T-helper 17 cell (primary cell): ENCODE measurements at regions not wholly inside any gene's neighbourhood (a gene's known extent, or its start where the extent isn't known, plus 50 kb on each side); places are given as distances from the start of the nearest gene placed in this dataset.
"Not testable (repeated sequence)": the region's sequence is repeated elsewhere in the genome, so short reads cannot be mapped to it uniquely, and the experiment has no call there.

ENCODE experiments used
- ATAC-seq: fragments of 150-1000 bp; cut with Tn5 transposase; 2 replicates; pipeline ENCODE4 v1.10.0; 2021; ENCODE audit warnings: mild to moderate bottlenecking, moderate library complexity
- DNase-seq, 3 donors: peaks; one replicate each; pipeline versions ENCODE4 v3.0.0 to v3.0.0-alpha.2; 2020 to 2021
- H3K9me3 ChIP-seq: one replicate; pipeline ENCODE4 v1.7.0; 2013; ENCODE audit warnings: low read length, mild to moderate bottlenecking; ENCODE audit not compliant: control insufficient read depth, poor library complexity, severe bottlenecking
- H3K27ac Mint-ChIP-seq: one replicate; pipeline ENCODE4 v1.8.0; 2022; ENCODE audit warnings: mild to moderate bottlenecking, moderate library complexity, mixed read lengths
- H3K27me3 Mint-ChIP-seq: one replicate; pipeline ENCODE4 v1.8.0; 2022; ENCODE audit warnings: mixed read lengths
- H3K36me3 Mint-ChIP-seq: one replicate; pipeline ENCODE4 v1.8.0; 2022; ENCODE audit warnings: low read depth, mixed read lengths
- H3K4me1 Mint-ChIP-seq: one replicate; pipeline ENCODE4 v1.8.0; 2022; ENCODE audit warnings: mild to moderate bottlenecking, mixed read lengths
- H3K4me3 Mint-ChIP-seq: one replicate; pipeline ENCODE4 v1.8.0; 2022; ENCODE audit warnings: mild to moderate bottlenecking, moderate library complexity, mixed read lengths

DNA sequence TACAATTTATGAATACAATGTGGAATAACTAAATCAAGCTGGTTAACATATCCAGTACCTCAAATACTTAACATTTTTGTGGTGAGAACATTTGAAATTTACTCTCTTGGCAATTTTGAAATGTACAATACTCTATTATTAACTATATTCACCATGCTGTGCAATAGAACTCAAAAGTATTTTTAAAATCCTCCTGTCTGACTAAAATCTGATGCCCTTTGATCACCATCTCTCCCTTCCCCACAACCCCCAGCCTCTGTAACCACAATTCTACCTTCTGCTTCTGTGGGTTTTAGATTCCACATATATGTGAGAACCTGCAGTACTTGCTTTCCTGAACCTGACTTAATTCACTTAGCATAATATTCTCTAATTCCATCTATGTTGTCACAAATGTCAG is 71.6 kb upstream of the ALOX12 start:
- H3K36me3 Mint-ChIP-seq, result peaks cover 13% of the 10 kb centered on the region
- no peak for DNase-seq
- no peak overlapping the region for H3K27ac Mint-ChIP-seq

DNA sequence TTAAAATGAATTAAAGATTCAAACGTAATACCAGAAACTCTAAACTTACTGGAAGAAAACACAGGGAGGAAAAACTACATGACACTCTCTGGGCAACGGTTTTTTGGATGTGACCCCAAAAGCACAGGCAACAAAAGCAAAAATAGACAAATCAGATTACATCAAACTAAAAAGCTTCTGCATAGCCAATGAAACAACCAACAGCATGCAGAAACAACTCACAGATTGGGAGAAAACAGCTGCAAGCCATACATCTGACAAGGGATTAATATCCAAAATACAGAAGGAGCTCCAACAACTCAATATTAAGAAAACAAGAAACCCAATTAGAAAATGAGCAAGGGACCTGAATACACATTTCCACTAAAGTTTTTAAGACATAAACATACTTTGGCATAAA is 69.2 kb upstream of the ALOX12 start:
- no peak overlapping the region for H3K4me3 Mint-ChIP-seq
- ATAC-seq, result no peak

More for the DNA sequence above, 71.6 kb upstream of the ALOX12 start:
- peak overlapping the region; percentile 25 for H3K4me3 Mint-ChIP-seq
- peaks cover 20% of the 10 kb centered on the region for H3K27me3 Mint-ChIP-seq
- peak; percentile 51 for ATAC-seq
- H3K4me1 Mint-ChIP-seq, result peaks cover 22% of the 10 kb centered on the region
- H3K9me3 ChIP-seq, result no peaks in the 10 kb centered on the region

DNA sequence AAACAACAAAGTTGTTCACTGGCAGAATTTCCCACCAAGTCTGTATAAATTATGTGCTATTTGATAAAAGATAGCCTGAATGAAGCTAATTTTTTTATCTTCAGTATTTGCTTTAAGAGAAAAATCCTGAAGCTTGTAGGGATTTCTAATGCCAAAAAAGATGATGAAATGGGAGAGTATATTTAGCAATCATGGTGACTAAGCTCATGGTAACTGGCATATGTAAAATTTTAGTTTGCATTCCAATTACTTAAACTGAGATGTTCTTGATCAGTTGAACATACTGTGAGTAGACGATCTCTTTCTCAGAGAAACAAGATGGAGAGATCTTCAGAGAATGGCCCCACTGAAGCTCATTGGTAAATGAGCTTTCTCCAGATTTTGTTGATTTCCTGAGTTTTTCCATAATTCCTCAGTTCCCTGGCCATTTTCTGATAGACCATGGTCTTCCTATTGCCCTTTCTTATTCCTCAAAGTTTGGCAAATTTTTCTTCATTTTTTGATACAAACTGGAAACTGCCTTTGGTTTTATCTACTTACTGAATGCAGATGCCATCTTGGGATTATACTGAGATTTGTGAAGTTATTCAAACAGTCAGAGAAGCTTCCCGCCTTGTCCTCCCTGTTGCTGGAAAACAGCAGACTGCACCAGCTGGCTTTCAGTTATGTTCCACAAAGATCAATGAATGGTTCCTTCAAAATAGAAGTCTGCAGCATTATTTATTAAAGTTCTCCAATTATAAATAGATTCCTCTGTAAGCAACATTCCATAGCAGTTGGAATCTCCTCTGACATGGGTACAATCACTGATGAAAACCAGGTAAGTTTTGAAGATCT is 68.3 kb upstream of the ALOX12 start:
- H3K27ac Mint-ChIP-seq, result no peak overlapping the region
- DNase-seq, result no peak
- peaks cover 6% of the 10 kb centered on the region for H3K36me3 Mint-ChIP-seq
- H3K9me3 ChIP-seq, result no peaks in the 10 kb centered on the region
- H3K4me1 Mint-ChIP-seq, result peaks cover 17% of the 10 kb centered on the region
- peaks cover 21% of the 10 kb centered on the region for H3K27me3 Mint-ChIP-seq
- H3K4me3 Mint-ChIP-seq, result no peak overlapping the region
- ATAC-seq, result no peak

More for the DNA sequence above, 69.2 kb upstream of the ALOX12 start:
- H3K9me3 ChIP-seq, result no peaks in the 10 kb centered on the region
- Mint-ChIP-seq H3K27me3 (peaks cover 21% of the 10 kb centered on the region), H3K27ac (no peak overlapping the region), H3K4me1 (peaks cover 17% of the 10 kb centered on the region), H3K36me3 (peaks cover 8% of the 10 kb centered on the region)
- DNase-seq, result no peak

DNA sequence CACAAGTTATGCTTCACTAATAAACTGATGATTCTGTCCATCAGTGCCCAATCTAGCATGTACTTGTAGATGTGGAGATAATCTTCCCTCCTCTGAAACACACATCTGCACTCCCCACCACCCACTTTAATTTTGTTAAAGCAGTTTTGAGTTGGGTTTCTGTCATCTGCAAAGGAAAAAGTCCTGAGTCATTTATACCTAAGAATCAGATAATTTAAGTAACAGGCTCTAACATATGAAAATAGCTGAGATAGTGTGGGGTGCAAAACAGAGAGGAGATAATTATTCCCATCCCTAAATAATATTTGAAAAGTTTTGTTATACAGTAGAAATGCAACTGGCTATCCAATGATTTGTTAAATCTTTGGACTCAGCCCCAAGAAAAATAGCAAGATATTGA is 67.7 kb upstream of the ALOX12 start:
- no peak for ATAC-seq
- no peak overlapping the region for H3K27ac Mint-ChIP-seq
- H3K36me3 Mint-ChIP-seq, result peaks cover 5% of the 10 kb centered on the region
- peaks cover 17% of the 10 kb centered on the region for H3K4me1 Mint-ChIP-seq
- H3K4me3 Mint-ChIP-seq, result no peak overlapping the region
- no peak for DNase-seq
- H3K27me3 Mint-ChIP-seq, result peaks cover 21% of the 10 kb centered on the region
- no peaks in the 10 kb centered on the region for H3K9me3 ChIP-seq

DNA sequence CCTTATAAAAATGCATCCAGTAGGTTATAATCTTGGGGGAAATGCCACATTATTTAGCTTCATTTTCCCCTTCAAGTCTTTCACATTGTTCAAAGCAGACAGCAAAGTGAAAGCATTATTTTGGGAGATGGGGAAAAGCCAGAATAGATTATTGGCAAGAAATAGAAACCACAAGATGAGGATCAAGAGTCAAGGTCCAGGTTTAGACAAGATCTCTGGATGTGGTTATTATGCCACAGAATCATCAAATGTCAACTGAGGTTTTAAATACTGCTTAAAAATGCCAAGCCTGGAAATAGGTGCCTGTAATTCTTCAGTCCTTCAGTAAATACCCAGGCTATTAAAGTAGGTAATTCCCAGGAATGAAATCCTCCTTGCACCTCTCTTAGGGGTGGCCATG is 65.1 kb upstream of the ALOX12 start:
- ATAC-seq (no peak), DNase-seq (no peak)
- Mint-ChIP-seq H3K4me1 (peaks cover 9% of the 10 kb centered on the region), H3K4me3 (no peak overlapping the region), H3K27me3 (peaks cover 21% of the 10 kb centered on the region), H3K27ac (no peak overlapping the region), H3K36me3 (peaks cover 3% of the 10 kb centered on the region)
- H3K9me3 ChIP-seq, result no peaks in the 10 kb centered on the region

DNA sequence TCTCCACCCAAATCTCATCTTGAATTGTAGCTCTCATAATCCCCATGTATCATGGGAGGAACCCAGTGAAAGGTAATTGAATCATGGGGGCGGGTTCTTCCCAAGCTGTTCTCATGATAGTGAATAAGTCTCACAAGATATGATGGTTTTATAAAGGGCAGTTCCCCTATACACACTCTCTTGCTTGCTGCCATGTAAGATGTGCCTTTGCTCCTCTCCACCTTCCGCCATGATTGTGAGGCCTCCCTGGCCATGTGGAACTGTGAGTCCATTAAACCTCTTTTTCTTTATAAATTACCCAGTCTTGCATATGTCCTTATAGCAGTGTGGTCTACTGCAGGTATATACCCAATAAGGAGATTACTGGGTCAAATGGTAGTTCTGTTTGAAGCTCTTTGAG is 61.3 kb upstream of the ALOX12 start:
- not testable (repeated sequence) for H3K27me3 Mint-ChIP-seq, H3K4me3 Mint-ChIP-seq, ATAC-seq, H3K9me3 ChIP-seq, H3K27ac Mint-ChIP-seq, DNase-seq, H3K36me3 Mint-ChIP-seq
- peaks cover 11% of the 10 kb centered on the region for H3K4me1 Mint-ChIP-seq

DNA sequence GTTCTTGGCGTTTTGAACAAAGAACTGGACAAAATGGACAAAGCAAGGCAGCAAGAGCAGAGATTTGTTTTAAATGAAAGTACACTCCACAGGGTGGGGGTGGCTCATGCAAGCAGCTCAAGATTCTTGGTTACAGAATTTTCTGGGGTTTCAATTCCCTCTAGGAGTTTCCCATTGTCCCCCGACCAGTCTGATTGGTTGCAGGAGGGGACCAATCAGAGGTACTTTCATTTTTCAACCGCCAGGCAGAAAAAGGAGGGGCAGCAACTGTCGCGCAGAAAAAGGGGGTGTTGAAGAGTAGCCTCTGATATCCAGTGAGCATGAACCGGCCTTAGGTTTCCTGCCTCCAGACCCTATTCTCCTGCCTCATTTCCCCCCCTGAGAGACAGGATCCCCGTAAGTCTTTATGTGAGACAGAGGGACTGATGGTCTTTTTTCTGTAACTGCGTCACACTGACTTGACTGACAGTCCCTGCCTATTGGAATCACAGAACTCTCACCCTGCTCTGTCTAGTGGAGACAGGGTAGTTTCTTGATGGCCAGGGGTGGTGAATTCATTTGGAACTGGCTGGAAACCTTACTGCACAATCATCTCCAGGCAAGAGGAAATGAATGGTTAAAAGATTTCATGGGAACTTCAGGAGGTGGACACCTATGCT is 59.4 kb upstream of the ALOX12 start:
- H3K9me3 ChIP-seq, result no peaks in the 10 kb centered on the region
- DNase-seq (no peak), ATAC-seq (peak; percentile 76)
- peak overlapping the region; percentile 77 for H3K4me3 Mint-ChIP-seq
- H3K4me1 Mint-ChIP-seq, result peaks cover 9% of the 10 kb centered on the region
- peak overlapping the region; percentile 29 for H3K27ac Mint-ChIP-seq
- H3K36me3 Mint-ChIP-seq, result peaks cover 2% of the 10 kb centered on the region
- H3K27me3 Mint-ChIP-seq, result no peaks in the 10 kb centered on the region

DNA sequence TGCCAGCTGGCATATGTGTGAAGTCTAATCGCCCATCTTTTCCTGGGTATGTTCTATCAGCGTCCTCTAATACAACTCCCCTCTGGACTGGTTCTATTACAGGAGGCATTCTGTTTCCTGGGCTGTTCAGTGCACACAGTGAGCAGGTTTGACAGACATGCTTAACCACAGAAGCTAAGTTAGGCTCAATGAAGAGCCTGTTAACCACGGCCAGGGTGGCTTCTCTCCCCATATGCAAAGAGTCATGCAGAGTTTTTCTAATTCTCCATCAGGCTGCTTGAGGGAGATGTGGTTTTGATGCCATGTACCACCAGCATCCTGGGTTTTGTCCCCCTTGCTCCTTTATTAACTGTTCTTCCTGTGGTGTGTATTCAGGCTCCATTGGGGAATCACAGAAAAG is 57.2 kb upstream of the ALOX12 start:
- ATAC-seq, result no peak
- H3K4me1 Mint-ChIP-seq, result peaks cover 9% of the 10 kb centered on the region
- no peak overlapping the region for H3K27ac Mint-ChIP-seq
- H3K36me3 Mint-ChIP-seq, result peaks cover 2% of the 10 kb centered on the region
- H3K9me3 ChIP-seq, result no peaks in the 10 kb centered on the region
- no peak for DNase-seq
- H3K27me3 Mint-ChIP-seq, result no peaks in the 10 kb centered on the region
- H3K4me3 Mint-ChIP-seq, result no peak overlapping the region

DNA sequence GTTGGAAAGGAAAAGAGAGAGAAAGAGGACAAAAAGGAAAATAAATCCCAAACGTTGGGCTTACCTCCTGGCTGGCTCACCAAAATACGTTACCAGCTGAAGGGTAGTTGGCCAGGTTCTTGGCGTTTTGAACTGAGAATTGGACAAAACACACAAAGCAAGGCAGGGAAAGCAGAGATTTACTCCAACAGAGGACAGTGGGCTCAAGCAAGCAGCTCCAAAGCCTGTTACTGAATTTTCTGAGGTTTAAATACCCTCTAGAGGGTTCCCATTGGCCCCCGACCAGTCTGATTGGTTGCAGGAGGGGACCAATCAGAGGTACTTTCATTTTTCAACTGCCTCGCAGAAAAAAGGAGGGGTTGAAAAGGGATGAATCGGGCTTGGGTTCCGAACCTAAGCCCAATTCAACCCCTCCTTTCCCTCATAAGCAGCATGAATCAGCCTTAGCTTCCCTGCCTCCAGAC is 55.6 kb upstream of the ALOX12 start:
- Mint-ChIP-seq H3K27ac (no peak overlapping the region), H3K27me3 (no peaks in the 10 kb centered on the region), H3K4me1 (peaks cover 9% of the 10 kb centered on the region), H3K4me3 (peak overlapping the region; percentile 31), H3K36me3 (peaks cover 2% of the 10 kb centered on the region)
- H3K9me3 ChIP-seq, result no peaks in the 10 kb centered on the region
- DNase-seq (no peak), ATAC-seq (peak; percentile 50)

DNA sequence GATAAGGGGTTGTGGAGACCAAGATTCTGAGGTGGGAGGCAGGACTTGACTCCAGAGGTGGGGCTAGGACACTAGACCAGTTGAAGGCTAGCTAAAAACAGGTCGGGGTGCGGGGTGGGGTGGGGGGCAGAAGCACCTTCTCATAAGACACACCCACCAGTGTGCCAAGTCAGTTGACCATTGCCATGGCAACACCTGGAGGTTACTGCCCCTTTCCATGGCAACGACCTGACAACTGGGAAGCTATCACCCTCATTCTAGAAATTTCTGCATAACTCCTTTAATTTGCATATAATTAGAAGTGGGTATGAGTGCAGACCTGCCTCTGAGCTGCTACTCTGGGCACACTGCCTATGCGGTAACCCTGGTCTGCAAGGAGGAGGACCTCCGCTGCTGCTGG is 53.9 kb upstream of the ALOX12 start:
- H3K36me3 Mint-ChIP-seq, result peaks cover 2% of the 10 kb centered on the region
- no peak for DNase-seq
- ATAC-seq, result no peak
- H3K4me1 Mint-ChIP-seq, result peaks cover 3% of the 10 kb centered on the region
- H3K4me3 Mint-ChIP-seq, result no peak overlapping the region
- H3K9me3 ChIP-seq, result no peaks in the 10 kb centered on the region
- no peaks in the 10 kb centered on the region for H3K27me3 Mint-ChIP-seq
- no peak overlapping the region for H3K27ac Mint-ChIP-seq

DNA sequence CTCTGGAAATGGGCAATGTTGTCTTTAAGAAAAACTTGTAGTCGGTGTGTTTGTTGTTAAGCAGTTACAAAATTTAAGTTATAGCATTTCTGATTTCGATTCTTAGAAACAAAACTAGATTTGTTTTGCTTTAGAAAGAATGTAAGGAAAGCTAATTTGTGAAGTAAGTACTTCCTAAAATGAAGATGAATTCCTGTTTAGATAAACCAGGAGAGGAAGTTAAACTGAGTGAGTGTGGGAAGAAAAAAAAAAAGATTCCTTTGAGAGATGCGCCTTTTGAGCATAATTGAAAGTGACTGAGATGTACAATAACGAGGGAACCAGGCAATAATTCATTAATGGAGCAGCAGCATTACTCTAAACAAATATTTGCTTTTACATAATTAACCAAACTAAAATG is 52.4 kb upstream of the ALOX12 start:
- Mint-ChIP-seq H3K27me3 (peaks cover under 1% of the 10 kb centered on the region), H3K4me1 (peaks cover 4% of the 10 kb centered on the region), H3K36me3 (peaks cover 2% of the 10 kb centered on the region), H3K4me3 (no peak overlapping the region), H3K27ac (peak overlapping the region; percentile 43)
- no peaks in the 10 kb centered on the region for H3K9me3 ChIP-seq
- ATAC-seq, result no peak
- DNase-seq, result no peak
